HG03442 (cell line): ENCODE measurements at regions not wholly inside any gene's neighbourhood (a gene's known extent, or its start where the extent isn't known, plus 50 kb on each side); places are given as distances from the start of the nearest gene placed in this dataset.
"Not testable (repeated sequence)": the region's sequence is repeated elsewhere in the genome, so short reads cannot be mapped to it uniquely, and the experiment has no call there.

Experiments used
- ATAC-seq: cut with Tn5 transposase; IDR thresholded peaks from one replicate; pipeline ENCODE4 v1.9.1; 2021; ENCODE audit warnings: mild to moderate bottlenecking, moderate library complexity; ENCODE audit not compliant: unreplicated experiment

GRCh38 chr5:152523964-152524363, 118.9 kb upstream of the NMUR2 start:
- no peak for ATAC-seq

- ATAC-seq = peak; percentile 58
Measured at GRCh38 chr5:152527358-152528052, 122.4 kb upstream of the NMUR2 start.

- ATAC-seq = no peak
Measured at GRCh38 chr5:152529440-152529839, 124.4 kb upstream of the NMUR2 start.

GRCh38 chr5:152532714-152533113, 127.6 kb upstream of the NMUR2 start:
- ATAC-seq = peak; percentile 38

- ATAC-seq = no peak
Measured at GRCh38 chr5:152534641-152535040, 129.6 kb upstream of the NMUR2 start.

- ATAC-seq = no peak
Measured at GRCh38 chr5:152542741-152543140, 137.7 kb upstream of the NMUR2 start.

GRCh38 chr5:152546493-152546892, 141.4 kb upstream of the NMUR2 start:
- ATAC-seq = no peak

- no peak for ATAC-seq
Measured at GRCh38 chr5:152547202-152547601, 142.1 kb upstream of the NMUR2 start.

GRCh38 chr5:152549709-152550108, 144.6 kb upstream of the NMUR2 start:
- peak; percentile 59 for ATAC-seq

GRCh38 chr5:152551061-152551460, 146.0 kb upstream of the NMUR2 start:
- peak; percentile 65 for ATAC-seq

- no peak for ATAC-seq
Measured at GRCh38 chr5:152556784-152557183, 151.7 kb upstream of the NMUR2 start.

GRCh38 chr5:152560512-152561137, 155.5 kb upstream of the NMUR2 start:
- ATAC-seq = peak; percentile 79

- ATAC-seq = no peak
Measured at GRCh38 chr5:152568016-152568415, 162.9 kb upstream of the NMUR2 start.

GRCh38 chr5:152572812-152573211, 167.7 kb upstream of the NMUR2 start:
- ATAC-seq = no peak

- no peak for ATAC-seq
Measured at GRCh38 chr5:152584103-152584502, 179.0 kb upstream of the NMUR2 start.

- ATAC-seq = no peak
Measured at GRCh38 chr5:152592416-152592815, 187.3 kb upstream of the NMUR2 start.

- no peak for ATAC-seq
Measured at GRCh38 chr5:152593388-152593787, 188.3 kb upstream of the NMUR2 start.

- no peak for ATAC-seq
Measured at GRCh38 chr5:152595405-152595804, 190.3 kb upstream of the NMUR2 start.

- no peak for ATAC-seq
Measured at GRCh38 chr5:152599096-152599495, 194.0 kb upstream of the NMUR2 start.

- ATAC-seq = no peak
Measured at GRCh38 chr5:152601806-152602732, 197.0 kb upstream of the NMUR2 start.

GRCh38 chr5:152606050-152606449, 201.0 kb upstream of the NMUR2 start:
- not testable (repeated sequence) for ATAC-seq
